H1 (cell line): ENCODE measurements at regions not wholly inside any gene's neighbourhood (a gene's known extent, or its start where the extent isn't known, plus 50 kb on each side); places are given as distances from the start of the nearest gene placed in this dataset.

Experiments used
- CTCF ChIA-PET: fragments of 300-600 bp; sonication (Branson Sonifier 250); formaldehyde crosslinking; loops from one replicate; lab custom pipeline; 2021; ENCODE audit not compliant: partially characterized antibody; lab: Charles Lee
- POLR2A ChIA-PET: fragments of 300-600 bp; sonication (Branson Sonifier 250); formaldehyde crosslinking; loops from one replicate; lab custom pipeline; 2021; ENCODE audit warnings: inconsistent platforms; ENCODE audit not compliant: partially characterized antibody; lab: Charles Lee
- DNase-seq, 2 experiments: peaks; one replicate each; pipeline versions ENCODE4 v3.0.0 to v3.0.0-alpha.2; 2010 to 2022; ENCODE audit warnings: low spot score in 2 of 2, low read depth in 1 of 2, mixed read lengths in 1 of 2
- FAIRE-seq: peaks from 2 replicates; lab custom pipeline; 2011; peaks lifted over from hg19 to GRCh38; lab: Jason Lieb, UNC
- H2AFZ ChIP-seq: 2 replicates; pipeline ENCODE4 v1.8.1; 2012; ENCODE audit warnings: low read length, inconsistent platforms
- H2AK5ac ChIP-seq: 2 replicates; pipeline ENCODE4 v1.6.1; 2013; ENCODE audit warnings: low read depth, low read length
- H2BK120ac ChIP-seq: replicated peaks from 2 replicates; pipeline ENCODE3; 2013; ENCODE audit warnings: low read depth, low read length, inconsistent platforms
- H2BK12ac ChIP-seq: 2 replicates; pipeline ENCODE4 v1.6.1; 2013; ENCODE audit warnings: low read depth, low read length
- H2BK15ac ChIP-seq: 2 replicates; pipeline ENCODE4 v1.6.1; 2013; ENCODE audit warnings: low read length
- H2BK20ac ChIP-seq: 2 replicates; pipeline ENCODE4 v1.6.1; 2013; ENCODE audit warnings: low read length
- H2BK5ac ChIP-seq: 2 replicates; pipeline ENCODE4 v1.6.1; 2013; ENCODE audit warnings: low read depth, low read length
- H3K14ac ChIP-seq: 2 replicates; pipeline ENCODE4 v1.6.1; 2013; ENCODE audit warnings: inconsistent platforms; ENCODE audit not compliant: insufficient read length
- H3K18ac ChIP-seq: 2 replicates; pipeline ENCODE4 v1.6.1; 2013; ENCODE audit warnings: low read length; ENCODE audit errors: extremely low read depth
- H3K23ac ChIP-seq: 2 replicates; pipeline ENCODE4 v1.6.1; 2013; ENCODE audit warnings: inconsistent platforms; ENCODE audit not compliant: insufficient read length
- H3K23me2 ChIP-seq: 2 replicates; pipeline ENCODE4 v1.6.1; 2013; ENCODE audit warnings: low read depth, low read length
- H3K27ac ChIP-seq: 2 replicates; pipeline ENCODE4 v1.6.1; 2011; ENCODE audit warnings: low read depth, low read length, inconsistent platforms
- H3K27me3 ChIP-seq, 4 experiments: replicated peaks in 1 of 4; 1 replicate in 1 of 4; 2 replicates in 3 of 4; pipeline versions ENCODE4 v1.6.1 to v1.8.1; 2011 to 2013; ENCODE audit warnings: low read length in 3 of 4, mild to moderate bottlenecking in 3 of 4, inconsistent platforms in 2 of 4, mixed read lengths in 2 of 4, moderate library complexity in 1 of 4; ENCODE audit not compliant: control insufficient read depth in 3 of 4, insufficient read depth in 3 of 4; ENCODE audit errors: extremely low read depth in 1 of 4
- H3K36me3 ChIP-seq, 4 experiments: 2 replicates each; pipeline versions ENCODE4 v1.6.1 to v1.8.1; 2011 to 2013; ENCODE audit warnings: mild to moderate bottlenecking in 4 of 4, low read length in 3 of 4, moderate library complexity in 2 of 4, control low read depth in 1 of 4, inconsistent platforms in 1 of 4; ENCODE audit not compliant: insufficient read depth in 4 of 4, control insufficient read depth in 2 of 4
- H3K4ac ChIP-seq: replicated peaks from 2 replicates; pipeline ENCODE3; 2013; ENCODE audit warnings: low read length, low read depth, mixed read lengths, inconsistent platforms; ENCODE audit not compliant: insufficient read length
- H3K4me1 ChIP-seq, 4 experiments: replicated peaks in 1 of 4; 1 replicate in 1 of 4; 2 replicates in 3 of 4; pipeline versions ENCODE4 v1.6.1 to v1.8.1; 2011 to 2013; ENCODE audit warnings: low read length in 3 of 4, inconsistent platforms in 2 of 4, mixed read lengths in 1 of 4; ENCODE audit not compliant: insufficient read depth in 4 of 4, control insufficient read depth in 3 of 4
- H3K4me2 ChIP-seq, 2 experiments: 2 replicates each; pipeline versions ENCODE4 v1.6.1 to v1.8.1; 2011 to 2013; ENCODE audit warnings: low read depth in 2 of 2, low read length in 2 of 2, control low read depth in 1 of 2, inconsistent platforms in 1 of 2, mild to moderate bottlenecking in 1 of 2; ENCODE audit not compliant: insufficient read depth in 1 of 2
- H3K4me3 ChIP-seq, 4 experiments: fragments of 200-600, 300-600 bp in 1 of 4; sonication (generic), shearing (Covaris generic), sonication (Bioruptor Twin) in 1 of 4; 2 replicates each; pipeline versions ENCODE4 v1.5.1 to v1.8.1; 2011 to 2016; ENCODE audit warnings: low read length in 4 of 4, low read depth in 3 of 4, control low read depth in 2 of 4, inconsistent platforms in 2 of 4, mild to moderate bottlenecking in 2 of 4, mixed read lengths in 1 of 4, moderate library complexity in 1 of 4; ENCODE audit not compliant: insufficient read depth in 2 of 4; ENCODE audit errors: extremely low read depth in 1 of 4
- H3K56ac ChIP-seq: replicated peaks from 2 replicates; pipeline ENCODE3; 2013; ENCODE audit warnings: low read depth, mild to moderate bottlenecking, mixed read lengths, low read length, inconsistent platforms; ENCODE audit not compliant: insufficient read length
- H3K79me1 ChIP-seq: 2 replicates; pipeline ENCODE4 v1.6.1; 2013; ENCODE audit warnings: low read depth, low read length, control low read depth
- H3K79me2 ChIP-seq, 2 experiments: 2 replicates each; pipeline versions ENCODE4 v1.6.1 to v1.8.1; 2012 to 2013; ENCODE audit warnings: low read length in 2 of 2, mild to moderate bottlenecking in 2 of 2, inconsistent platforms in 1 of 2; ENCODE audit not compliant: insufficient read depth in 2 of 2, control insufficient read depth in 1 of 2
- H3K9ac ChIP-seq, 4 experiments: replicated peaks in 1 of 4; 1 replicate in 1 of 4; 2 replicates in 3 of 4; pipeline versions ENCODE4 v1.6.1 to v1.8.1; 2011 to 2013; ENCODE audit warnings: low read depth in 3 of 4, low read length in 3 of 4, control low read depth in 2 of 4, mild to moderate bottlenecking in 2 of 4, moderate library complexity in 2 of 4, inconsistent platforms in 1 of 4; ENCODE audit errors: extremely low read depth in 1 of 4
- H3K9me3 ChIP-seq, 2 experiments: 2 replicates each; pipeline versions ENCODE4 v1.6.1 to v1.8.1; 2012 to 2013; ENCODE audit warnings: mild to moderate bottlenecking in 2 of 2, moderate library complexity in 2 of 2, control low read depth in 1 of 2, inconsistent platforms in 1 of 2, low read depth in 1 of 2, low read length in 1 of 2, mixed read lengths in 1 of 2; ENCODE audit not compliant: insufficient read depth in 2 of 2
- H4K20me1 ChIP-seq, 2 experiments: replicated peaks in 1 of 2; 2 replicates each; pipeline versions ENCODE3 to v1.8.1; 2011 to 2013; ENCODE audit warnings: inconsistent platforms in 2 of 2, low read length in 2 of 2, mild to moderate bottlenecking in 1 of 2; ENCODE audit not compliant: insufficient read depth in 2 of 2, control insufficient read depth in 1 of 2
- H4K5ac ChIP-seq: 2 replicates; pipeline ENCODE4 v1.6.1; 2013; ENCODE audit warnings: low read length, low read depth, mixed read lengths, inconsistent platforms; ENCODE audit not compliant: insufficient read length
- H4K8ac ChIP-seq: 2 replicates; pipeline ENCODE4 v1.8.0; 2013; ENCODE audit warnings: mild to moderate bottlenecking, moderate library complexity, low read length, inconsistent platforms; ENCODE audit not compliant: insufficient read depth; ENCODE audit errors: extremely low read depth
- H4K91ac ChIP-seq: replicated peaks from 2 replicates; pipeline ENCODE3; 2013; ENCODE audit warnings: low read length, mixed read lengths, inconsistent platforms; ENCODE audit not compliant: insufficient read length
- CTBP2 ChIP-seq: IDR thresholded peaks from 2 replicates; pipeline ENCODE4 v1.7.0; 2011; ENCODE audit warnings: borderline replicate concordance, mild to moderate bottlenecking, moderate library complexity, mixed read lengths, low read length; ENCODE audit not compliant: insufficient read depth, insufficient read length
- KDM1A ChIP-seq: fragments of 200-600, 300-600 bp; sonication (generic); IDR thresholded peaks from 2 replicates; pipeline ENCODE4 v1.7.1; 2016; ENCODE audit warnings: mild to moderate bottlenecking, low read length, borderline replicate concordance
- POLR2AphosphoS5 ChIP-seq: IDR thresholded peaks from 2 replicates; pipeline ENCODE4 v1.6.1; 2011; ENCODE audit warnings: low read depth, low read length
- WGBS, 2 experiments: shearing (Covaris generic) in 1 of 2; methylation state at CpG; one replicate each; pipeline versions ENCODE4 v1.1.6 to v1.1.7; 2013 to 2015; ENCODE audit warnings: low lambda C conversion rate in 2 of 2, mixed read lengths in 2 of 2, inconsistent platforms in 1 of 2, low coverage in 1 of 2, missing lambda C conversion rate in 1 of 2; ENCODE audit not compliant: insufficient replicate concordance in 2 of 2, insufficient coverage in 1 of 2, insufficient read length in 1 of 2; ENCODE audit errors: extremely low coverage in 1 of 2, missing lambda C conversion rate in 1 of 2; 5-methylcytosine and 5-hydroxymethylcytosine counted together

- Histone ChIP-seq H4K5ac (no peak overlapping the region), H2AFZ (no peak overlapping the region), H3K56ac (no peak overlapping the region), H3K79me1 (no peaks in the 10 kb centered on the region), H4K8ac (no peak overlapping the region), H2BK20ac (no peak overlapping the region), H3K4me3 (no peak overlapping the region), H3K4me1 (peaks cover 0 to 13% (median 2%) of the 10 kb centered on the region in 4 experiments; a peak in 6 of 7 replicates), H2BK12ac (no peak overlapping the region), H2BK15ac (0 out of 2 replicates have a peak overlapping the region, but pooled peaks have one; percentile 22), H3K14ac (no peak overlapping the region), H3K9ac (no peak overlapping the region), H4K20me1 (no peaks in the 10 kb centered on the region), H3K36me3 (no peaks in the 10 kb centered on the region), H3K18ac (no peak overlapping the region), H3K23me2 (no peaks in the 10 kb centered on the region), H3K9me3 (no peaks in the 10 kb centered on the region), H2BK5ac (no peak overlapping the region), H3K27me3 (no peaks in the 10 kb centered on the region), H3K4me2 (no peak overlapping the region; a peak in 1 of 4 replicates), H3K79me2 (no peaks in the 10 kb centered on the region), H3K27ac (no peak overlapping the region), H2AK5ac (no peak overlapping the region), H4K91ac (no peak overlapping the region), H3K4ac (no peak overlapping the region), H3K23ac (no peak overlapping the region), H2BK120ac (no peak overlapping the region)
- FAIRE-seq (peak; percentile 48), DNase-seq (no peak)
- ChIA-PET POLR2A (no interaction called here), CTCF (interaction anchor here (0.8 to 1.1 kb wide), 2 partner anchors 10 to 183 kb away, joined by 3 read pairs; no protein-coding TSS in a partner anchor)
- TF ChIP-seq CTBP2 (no peak), KDM1A (no peak), POLR2AphosphoS5 (0 out of 2 replicates have a peak, but pooled peaks have one; percentile 27)
- WGBS, 2 experiments: 67% methylated on average over 10 of the region's 10 CpGs; no CpG with 5 or more reads in 1 of the 2 experiments
Observed at GRCh38 chr5:117095346-117096332, 521.0 kb upstream of the SEMA6A start.
